ENCODE measurements at regions not wholly inside any gene's neighbourhood (a gene's known extent, or its start where the extent isn't known, plus 50 kb on each side); places are given as distances from the start of the nearest gene placed in this dataset.

- Histone ChIP-seq H3K9me3 (ENCODE audit: control insufficient read depth in 2 of 2, insufficient read depth in 1 of 2, low read depth in 1 of 2, low read length in 1 of 2) (no peaks in the 10 kb centered on the region), H3K4me3 (ENCODE audit: low read depth in 1 of 2, low read length in 2 of 2) (no peak overlapping the region), H3K27me3 (ENCODE audit: control insufficient read depth in 1 of 2, insufficient read depth in 2 of 2, low read length in 2 of 2) (no peaks in the 10 kb centered on the region), H3K27ac (ENCODE audit: low read depth in 2 of 2, low read length in 1 of 2) (no peak overlapping the region), H3K36me3 (ENCODE audit: control insufficient read depth in 2 of 2, insufficient read depth in 2 of 2, low read length in 1 of 2) (no peaks in the 10 kb centered on the region), H3K4me1 (ENCODE audit: control insufficient read depth in 2 of 2, insufficient read depth in 2 of 2, low read length in 1 of 2) (no peaks in the 10 kb centered on the region)
- WGBS, 2 donors: 42 to 49% methylated on average over 1 of the region's 1 CpG
Observed at GRCh38 chr9:117473293-117473692, 58.4 kb upstream of the ASTN2 start.

GRCh38 chr9:117470902-117471301 is 56.0 kb upstream of the ASTN2 start:
- H3K4me1 ChIP-seq (ENCODE audit: control insufficient read depth in 2 of 2, insufficient read depth in 2 of 2, low read length in 1 of 2): no peaks in the 10 kb centered on the region
- H3K36me3 ChIP-seq (ENCODE audit: control insufficient read depth in 2 of 2, insufficient read depth in 2 of 2, low read length in 1 of 2): no peaks in the 10 kb centered on the region
- H3K27me3 ChIP-seq (ENCODE audit: control insufficient read depth in 1 of 2, insufficient read depth in 2 of 2, low read length in 2 of 2): no peaks in the 10 kb centered on the region
- H3K27ac ChIP-seq (ENCODE audit: low read depth in 2 of 2, low read length in 1 of 2): no peak overlapping the region
- H3K4me3 ChIP-seq (ENCODE audit: low read depth in 1 of 2, low read length in 2 of 2): no peak overlapping the region
- no peaks in the 10 kb centered on the region for H3K9me3 ChIP-seq (ENCODE audit: control insufficient read depth in 2 of 2, insufficient read depth in 1 of 2, low read depth in 1 of 2, low read length in 1 of 2)
- 34% methylated on average over 2 of the region's 2 CpGs for WGBS, 2 donors

- Histone ChIP-seq H3K4me1 (ENCODE audit: control insufficient read depth in 2 of 2, insufficient read depth in 2 of 2, low read length in 1 of 2) (no peaks in the 10 kb centered on the region), H3K36me3 (ENCODE audit: control insufficient read depth in 2 of 2, insufficient read depth in 2 of 2, low read length in 1 of 2) (no peaks in the 10 kb centered on the region), H3K27me3 (ENCODE audit: control insufficient read depth in 1 of 2, insufficient read depth in 2 of 2, low read length in 2 of 2) (no peaks in the 10 kb centered on the region), H3K9me3 (ENCODE audit: control insufficient read depth in 2 of 2, insufficient read depth in 1 of 2, low read depth in 1 of 2, low read length in 1 of 2) (no peaks in the 10 kb centered on the region), H3K4me3 (ENCODE audit: low read depth in 1 of 2, low read length in 2 of 2) (no peak overlapping the region), H3K27ac (ENCODE audit: low read depth in 2 of 2, low read length in 1 of 2) (no peak overlapping the region)
- WGBS, 2 donors: 33 to 37% methylated on average over 1 of the region's 1 CpG
Observed at GRCh38 chr9:117470455-117470854, 55.6 kb upstream of the ASTN2 start.

GRCh38 chr9:117466111-117466510 is 51.3 kb upstream of the ASTN2 start:
- Histone ChIP-seq H3K27ac (ENCODE audit: low read depth in 2 of 2, low read length in 1 of 2) (no peak overlapping the region), H3K4me1 (ENCODE audit: control insufficient read depth in 2 of 2, insufficient read depth in 2 of 2, low read length in 1 of 2) (no peaks in the 10 kb centered on the region), H3K4me3 (ENCODE audit: low read depth in 1 of 2, low read length in 2 of 2) (no peak overlapping the region), H3K27me3 (ENCODE audit: control insufficient read depth in 1 of 2, insufficient read depth in 2 of 2, low read length in 2 of 2) (no peaks in the 10 kb centered on the region), H3K36me3 (ENCODE audit: control insufficient read depth in 2 of 2, insufficient read depth in 2 of 2, low read length in 1 of 2) (no peaks in the 10 kb centered on the region), H3K9me3 (ENCODE audit: control insufficient read depth in 2 of 2, insufficient read depth in 1 of 2, low read depth in 1 of 2, low read length in 1 of 2) (no peaks in the 10 kb centered on the region)
- 57 to 67% methylated on average over 3 of the region's 3 CpGs for WGBS, 2 donors

- no peaks in the 10 kb centered on the region for H3K36me3 ChIP-seq (ENCODE audit: control insufficient read depth in 2 of 2, insufficient read depth in 2 of 2, low read length in 1 of 2)
- H3K9me3 ChIP-seq (ENCODE audit: control insufficient read depth in 2 of 2, insufficient read depth in 1 of 2, low read depth in 1 of 2, low read length in 1 of 2): no peaks in the 10 kb centered on the region
- no peak overlapping the region for H3K4me3 ChIP-seq (ENCODE audit: low read depth in 1 of 2, low read length in 2 of 2)
- H3K27me3 ChIP-seq (ENCODE audit: control insufficient read depth in 1 of 2, insufficient read depth in 2 of 2, low read length in 2 of 2): no peaks in the 10 kb centered on the region
- no peak overlapping the region for H3K27ac ChIP-seq (ENCODE audit: low read depth in 2 of 2, low read length in 1 of 2)
- no peaks in the 10 kb centered on the region for H3K4me1 ChIP-seq (ENCODE audit: control insufficient read depth in 2 of 2, insufficient read depth in 2 of 2, low read length in 1 of 2)
- WGBS, 2 donors: 56 to 74% methylated on average over 4 of the region's 4 CpGs
Observed at GRCh38 chr9:117465706-117466105, 50.8 kb upstream of the ASTN2 start.

GRCh38 chr9:117464941-117465616 is 50.2 kb upstream of the ASTN2 start:
- Histone ChIP-seq H3K4me3 (ENCODE audit: low read depth in 1 of 2, low read length in 2 of 2) (no peak overlapping the region), H3K27ac (ENCODE audit: low read depth in 2 of 2, low read length in 1 of 2) (no peak overlapping the region), H3K9me3 (ENCODE audit: control insufficient read depth in 2 of 2, insufficient read depth in 1 of 2, low read depth in 1 of 2, low read length in 1 of 2) (no peaks in the 10 kb centered on the region), H3K36me3 (ENCODE audit: control insufficient read depth in 2 of 2, insufficient read depth in 2 of 2, low read length in 1 of 2) (no peaks in the 10 kb centered on the region), H3K27me3 (ENCODE audit: control insufficient read depth in 1 of 2, insufficient read depth in 2 of 2, low read length in 2 of 2) (no peaks in the 10 kb centered on the region), H3K4me1 (ENCODE audit: control insufficient read depth in 2 of 2, insufficient read depth in 2 of 2, low read length in 1 of 2) (no peaks in the 10 kb centered on the region)
- 28 to 65% methylated on average over 1 of the region's 1 CpG for WGBS, 2 donors
